HepG2 (cell line): ENCODE measurements at regions not wholly inside any gene's neighbourhood (a gene's known extent, or its start where the extent isn't known, plus 50 kb on each side); places are given as distances from the start of the nearest gene placed in this dataset.

ENCODE experiments used
- ATAC-seq: fragments of 200-7000 bp; cut with Tn5 transposase; 3 replicates; pipeline ENCODE4 v1.9.1; 2020; ENCODE audit warnings: mild to moderate bottlenecking, moderate library complexity
- BruUV-seq: library from RNA; stranded (reverse); fragments of 400-500 nt; replicated peaks from 2 replicates; lab custom pipeline; 2021; lab: Mats Ljungman, UMichigan
- CTCF ChIA-PET: fragments of 300-600 bp; formaldehyde crosslinking; extraction: SDS; loops from one replicate; lab custom pipeline; 2021; ENCODE audit warnings: low total read pairs, inconsistent platforms, low intra/inter-chr PET ratio; lab: Yijun Ruan, JAX
- POLR2A ChIA-PET: fragments of 350-600 bp; sonication (Branson Sonifier 250); formaldehyde crosslinking; loops from one replicate; lab custom pipeline; 2020; ENCODE audit warnings: antibody characterized with exemption, inconsistent platforms; lab: Yijun Ruan, JAX
- DNase-seq: peaks from one replicate; pipeline ENCODE4 v3.0.0-alpha.2; 2015; ENCODE audit warnings: low spot score
- FAIRE-seq: peaks from 3 replicates; lab custom pipeline; 2011; peaks lifted over from hg19 to GRCh38; lab: Jason Lieb, UNC
- H2AFZ ChIP-seq: one replicate; pipeline ENCODE4 v1.6.1; 2011; ENCODE audit warnings: low read length, inconsistent platforms
- H3K27ac ChIP-seq: fragments of 300-600 bp; 3 replicates; pipeline ENCODE4 v1.8.0; 2011; ENCODE audit warnings: mixed run types, mild to moderate bottlenecking, mixed read lengths, low read length, inconsistent platforms; ENCODE audit not compliant: insufficient read depth; ENCODE audit errors: extremely low read length
- H3K27me3 ChIP-seq, 2 experiments: fragments of 200-600 bp in 1 of 2; 2 replicates in 1 of 2; 3 replicates in 1 of 2; pipeline versions ENCODE4 v1.6.0 to v1.8.0; 2011; ENCODE audit warnings: low read length in 2 of 2, mild to moderate bottlenecking in 2 of 2, moderate library complexity in 2 of 2, inconsistent platforms in 1 of 2; ENCODE audit not compliant: insufficient read depth in 2 of 2, control insufficient read depth in 1 of 2
- H3K36me3 ChIP-seq, 2 experiments: fragments of 200-600 bp in 1 of 2; replicated peaks in 1 of 2; 2 replicates in 1 of 2; 3 replicates in 1 of 2; pipeline versions ENCODE4 v1.5.1 to v1.8.0; 2011; ENCODE audit warnings: low read length in 2 of 2, inconsistent platforms in 1 of 2; ENCODE audit not compliant: insufficient read depth in 2 of 2, control insufficient read depth in 1 of 2
- H3K4me1 ChIP-seq: 2 replicates; pipeline ENCODE4 v1.5.1; 2012; ENCODE audit warnings: low read length, inconsistent platforms; ENCODE audit not compliant: insufficient read depth
- H3K4me2 ChIP-seq: 2 replicates; pipeline ENCODE4 v1.6.0; 2011; ENCODE audit warnings: low read depth, low read length, inconsistent platforms
- H3K4me3 ChIP-seq, 3 experiments: fragments of 200-600 bp in 1 of 3; sonication (generic), shearing (Covaris generic) in 1 of 3; replicated peaks in 1 of 3; 2 replicates each; pipeline ENCODE4 v1.5.1; 2011 to 2016; ENCODE audit warnings: low read length in 3 of 3, inconsistent platforms in 2 of 3, low read depth in 2 of 3, mild to moderate bottlenecking in 2 of 3, control low read depth in 1 of 3, mixed read lengths in 1 of 3; ENCODE audit not compliant: insufficient read depth in 1 of 3
- H3K79me2 ChIP-seq: one replicate; pipeline ENCODE4 v1.6.1; 2011; ENCODE audit warnings: low read length, inconsistent platforms; ENCODE audit not compliant: insufficient read depth
- H3K9ac ChIP-seq: 2 replicates; pipeline ENCODE4 v1.6.0; 2011; ENCODE audit warnings: mild to moderate bottlenecking, low read depth, low read length, inconsistent platforms; ENCODE audit not compliant: insufficient read depth
- H3K9me3 ChIP-seq: 2 replicates; pipeline ENCODE4 v1.5.1; 2012; ENCODE audit warnings: mild to moderate bottlenecking, low read length
- H4K20me1 ChIP-seq: 2 replicates; pipeline ENCODE4 v1.6.0; 2011; ENCODE audit warnings: inconsistent platforms, mild to moderate bottlenecking, low read length, moderate library complexity; ENCODE audit not compliant: insufficient read depth
- CENPT ChIP-seq: sonication (generic); formaldehyde crosslinking; IDR thresholded peaks from 2 replicates; pipeline ENCODE4 v1.8.0; 2022; ENCODE audit warnings: low read depth, mild to moderate bottlenecking, moderate library complexity, missing genetic modification reagents
- CENPX ChIP-seq: sonication (generic); formaldehyde crosslinking; IDR thresholded peaks from 2 replicates; pipeline ENCODE4 v1.9.0; 2021; ENCODE audit warnings: mild to moderate bottlenecking, missing genetic modification reagents, moderate library complexity
- CREB1 ChIP-seq, 2 experiments: fragments of 450-650 bp in 1 of 2; IDR thresholded peaks; 2 replicates each; pipeline ENCODE4 v1.6.1; 2016 to 2017; ENCODE audit warnings: control low read depth in 1 of 2, mild to moderate bottlenecking in 1 of 2, missing compliant biosample characterization in 1 of 2, missing genetic modification characterization in 1 of 2
- HNF4A ChIP-seq: sonication (generic); formaldehyde crosslinking; IDR thresholded peaks from 2 replicates; pipeline ENCODE4 v1.4.0; 2020; ENCODE audit warnings: missing genetic modification reagents
- HNRNPUL1 ChIP-seq: fragments of 200-400 bp; formaldehyde crosslinking; IDR thresholded peaks from 2 replicates; pipeline ENCODE4 v1.6.1; 2017; ENCODE audit warnings: low read depth, mild to moderate bottlenecking, low read length, moderate library complexity
- KLF12 ChIP-seq: sonication (generic); formaldehyde crosslinking; IDR thresholded peaks from 2 replicates; pipeline ENCODE4 v1.4.0; 2020; ENCODE audit warnings: missing genetic modification reagents, borderline replicate concordance
- KLF9 ChIP-seq: IDR thresholded peaks from 2 replicates; pipeline ENCODE4 v1.6.1; 2016; ENCODE audit warnings: low read depth
- NR3C1 ChIP-seq: sonication (generic); formaldehyde crosslinking; IDR thresholded peaks from 2 replicates; pipeline ENCODE4 v1.4.0; 2020; ENCODE audit warnings: missing genetic modification reagents
- PTBP1 ChIP-seq: fragments of 200-400 bp; formaldehyde crosslinking; IDR thresholded peaks from 2 replicates; pipeline ENCODE4 v1.6.1; 2018; ENCODE audit warnings: low read length, low read depth; ENCODE audit not compliant: poor library complexity, severe bottlenecking
- TBP ChIP-seq: sonication (generic); formaldehyde crosslinking; IDR thresholded peaks from 2 replicates; pipeline ENCODE4 v1.5.0; 2020; ENCODE audit warnings: missing genetic modification reagents
- TCF7 ChIP-seq: sonication (generic); IDR thresholded peaks from 2 replicates; pipeline ENCODE4 v1.6.1; 2016; ENCODE audit warnings: antibody characterized with exemption, low read depth
- ZBTB21 ChIP-seq: sonication (generic); formaldehyde crosslinking; IDR thresholded peaks from 2 replicates; pipeline ENCODE4 v1.4.0; 2020; ENCODE audit warnings: missing genetic modification reagents
- ZNF30 ChIP-seq: sonication (generic); formaldehyde crosslinking; IDR thresholded peaks from 2 replicates; pipeline ENCODE4 v1.5.0; 2020; ENCODE audit warnings: mild to moderate bottlenecking, missing genetic modification reagents
- ZNF468 ChIP-seq: sonication (generic); formaldehyde crosslinking; IDR thresholded peaks from 2 replicates; pipeline ENCODE4 v1.8.0; 2022; ENCODE audit warnings: mild to moderate bottlenecking, moderate library complexity, missing genetic modification reagents
- ZNF644 ChIP-seq: IDR thresholded peaks from 2 replicates; pipeline ENCODE4 v1.6.1; 2016; ENCODE audit warnings: low read depth
- ZNF792 ChIP-seq: IDR thresholded peaks from 2 replicates; pipeline ENCODE4 v1.6.1; 2016
- ZNF800 ChIP-seq: sonication (generic); formaldehyde crosslinking; IDR thresholded peaks from 2 replicates; pipeline ENCODE4 v1.4.0; 2020; ENCODE audit warnings: missing genetic modification reagents
- ZNF83 ChIP-seq: sonication (generic); formaldehyde crosslinking; IDR thresholded peaks from 2 replicates; pipeline ENCODE4 v1.4.0; 2020; ENCODE audit warnings: missing genetic modification reagents, mild to moderate bottlenecking, borderline replicate concordance
- ZNF850 ChIP-seq: sonication (generic); formaldehyde crosslinking; conservative IDR thresholded peaks from 2 replicates; pipeline ENCODE4 v1.9.0; 2021; ENCODE audit warnings: mild to moderate bottlenecking, missing genetic modification reagents
- WGBS: methylation state at CpG from one replicate; pipeline ENCODE4 v1.1.6; 2017; ENCODE audit warnings: low lambda C conversion rate; 5-methylcytosine and 5-hydroxymethylcytosine counted together
- in situ Hi-C: cut with HindIII; loops from 2 replicates; pipeline ENCODE4 v1.10.0; 2017; ENCODE audit warnings: low pct_unique_long_range_greater_than_20kb; ENCODE audit not compliant: extremely low pct_ligation_motif_present
- intact Hi-C: fragments of 100-400 bp; cut with micrococcal nuclease; formaldehyde crosslinking; loops from one replicate; pipeline ENCODE4 v1.10.0; 2022; ENCODE audit not compliant: unreplicated experiment

- Histone ChIP-seq H2AFZ (no peak overlapping the region), H3K27me3 (no peaks in the 10 kb centered on the region), H3K4me3 (no peak overlapping the region), H3K9ac (no peak overlapping the region), H3K4me2 (no peak overlapping the region), H3K36me3 (no peaks in the 10 kb centered on the region), H3K79me2 (no peaks in the 10 kb centered on the region), H4K20me1 (no peaks in the 10 kb centered on the region), H3K4me1 (no peaks in the 10 kb centered on the region), H3K9me3 (no peaks in the 10 kb centered on the region), H3K27ac (no peak overlapping the region)
- in situ Hi-C loops (no loop called here), intact Hi-C loops (no loop called here)
- DNase-seq (no peak), ATAC-seq (no peak), FAIRE-seq (no peak)
- POLR2A ChIA-PET: no interaction called here
- TF ChIP-seq NR3C1 (CRISPR knock-in tag): no peak
- TF ChIP-seq ZNF644 (CRISPR knock-in tag): no peak
- TF ChIP-seq CENPX (CRISPR knock-in tag): no peak
- no peak for TF ChIP-seq ZNF30 (CRISPR knock-in tag)
- no peak for TF ChIP-seq ZNF850 (CRISPR knock-in tag)
- TF ChIP-seq ZNF792 (CRISPR knock-in tag): no peak
- no peak for TF ChIP-seq ZNF83
- TF ChIP-seq ZNF800 (CRISPR knock-in tag): no peak
- no peak for TF ChIP-seq PTBP1
- no peak for TF ChIP-seq HNF4A (CRISPR knock-in tag)
- no peak for TF ChIP-seq CENPT (CRISPR knock-in tag)
- TF ChIP-seq ZBTB21: no peak
- TF ChIP-seq HNRNPUL1: no peak
- TF ChIP-seq CREB1 (IDR thresholded peaks at IDR 0.05): no peak
- TF ChIP-seq CREB1 (CRISPR knock-in tag; IDR thresholded peaks at IDR 0.05): no peak
- TF ChIP-seq KLF9 (CRISPR knock-in tag): no peak
- TF ChIP-seq TCF7: no peak
- no peak for TF ChIP-seq KLF12 (CRISPR knock-in tag)
- no peak for TF ChIP-seq TBP (CRISPR knock-in tag)
- no peak for TF ChIP-seq ZNF468
- CTCF ChIA-PET: no interaction called here
- BruUV-seq: no TSS peak
- 47% methylated on average over 4 of the region's 4 CpGs for WGBS
Observed at GRCh38 chr3:94362393-94362792, 299.5 kb downstream of the NSUN3 start.
